Psoas muscle (tissue), 7 donors: ENCODE measurements at regions not wholly inside any gene's neighbourhood (a gene's known extent, or its start where the extent isn't known, plus 50 kb on each side); places are given as distances from the start of the nearest gene placed in this dataset.

Source experiments
- ATAC-seq, 4 donors: fragments of 200-7000 bp; cut with Tn5 transposase; one replicate each; pipeline ENCODE4 v1.9.1; 2020; ENCODE audit warnings: moderate library complexity in 3 of 4, mild to moderate bottlenecking in 2 of 4
- DNase-seq, 2 donors: peaks; one replicate each; pipeline ENCODE4 v3.0.0-alpha.2; 2020
- H3K27ac ChIP-seq: fragments of 200-600 bp; one replicate; pipeline ENCODE4 v1.8.0; 2022
- H3K27me3 ChIP-seq, 3 donors: fragments of 200-600 bp in 1 of 3; one replicate each; pipeline versions ENCODE4 v1.6.1 to v1.8.0; 2013 to 2022; ENCODE audit warnings: low read length in 2 of 3, mild to moderate bottlenecking in 2 of 3, moderate library complexity in 1 of 3; ENCODE audit not compliant: insufficient read depth in 3 of 3
- H3K36me3 ChIP-seq, 2 donors: fragments of 200-600 bp in 1 of 2; one replicate each; pipeline versions ENCODE4 v1.6.1 to v1.8.0; 2013 to 2022; ENCODE audit warnings: low read depth in 1 of 2, mild to moderate bottlenecking in 1 of 2, moderate library complexity in 1 of 2; ENCODE audit not compliant: insufficient read depth in 1 of 2
- H3K4me1 ChIP-seq: fragments of 200-600 bp; one replicate; pipeline ENCODE4 v1.8.0; 2022
- H3K4me3 ChIP-seq: fragments of 200-600 bp; one replicate; pipeline ENCODE4 v1.8.0; 2022; ENCODE audit warnings: mild to moderate bottlenecking
- H3K9me3 ChIP-seq: fragments of 200-600 bp; one replicate; pipeline ENCODE4 v1.8.0; 2022
- WGBS, 3 donors: extraction: QIAGEN DNeasy Blood & Tissue Kit; methylation state at CpG; one replicate each; pipeline versions ENCODE4 v1.1.6 to v1.1.7; 2013; 5-methylcytosine and 5-hydroxymethylcytosine counted together
- intact Hi-C, 2 donors: fragments of 100-400 bp; cut with DNase I; formaldehyde crosslinking; loops; one replicate each; pipeline versions ENCODE4 v1.11.0 to v1.14.2; 2022
- TF ChIP-seq, protein P1 (sequence below): fragments of 200-600 bp; IDR thresholded peaks from one replicate; pipeline ENCODE4 v1.8.0; 2022; ENCODE audit warnings: antibody characterized with exemption
- donor health status: healthy with polysubstance abuse.
- donor health status: DM: no; HTN: no; CAD: no; lungs with moderate emphysema.
- donor health status: Bipolar disorder and iron deficiency.
- donor health status: healthy.
- donor health status: DM: yes; HTN: yes; CAD: no.
- donor health status: DM: no; HTN: no; CAD: no.
- donor health status: DM: yes; HTN: yes; CAD: no.

DNA sequence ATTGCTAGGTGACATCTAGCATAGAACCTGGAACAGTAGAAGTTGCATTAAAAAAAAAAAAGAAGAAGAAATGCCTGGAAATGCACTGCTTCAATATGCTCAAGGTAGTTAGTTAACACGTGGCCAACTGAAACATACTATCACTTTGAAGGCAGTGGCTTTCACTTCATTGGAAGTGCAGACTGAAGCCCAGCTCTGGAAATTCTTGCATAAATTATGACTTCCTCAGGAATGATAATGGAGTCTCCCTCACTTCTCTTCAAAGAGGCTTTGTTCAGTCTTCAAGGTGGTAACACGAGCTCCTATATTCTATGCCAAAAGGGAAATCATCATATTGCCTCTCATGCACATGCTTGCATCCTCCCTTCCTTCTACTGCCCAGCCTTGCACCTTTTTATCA, 715.9 kb upstream of the API5 start:
- H3K36me3 ChIP-seq: no peaks in the 10 kb centered on the region
- H3K4me3 ChIP-seq: no peak overlapping the region
- no peak for ATAC-seq
- H3K4me1 ChIP-seq: no peaks in the 10 kb centered on the region
- WGBS, 3 donors: 33 to 40% (median 39%) methylated on average over 2 of the region's 2 CpGs
- intact Hi-C loops: no loop called here
- no peak overlapping the region for H3K27ac ChIP-seq
- H3K9me3 ChIP-seq: no peaks in the 10 kb centered on the region
- TF ChIP-seq, protein P1, sequence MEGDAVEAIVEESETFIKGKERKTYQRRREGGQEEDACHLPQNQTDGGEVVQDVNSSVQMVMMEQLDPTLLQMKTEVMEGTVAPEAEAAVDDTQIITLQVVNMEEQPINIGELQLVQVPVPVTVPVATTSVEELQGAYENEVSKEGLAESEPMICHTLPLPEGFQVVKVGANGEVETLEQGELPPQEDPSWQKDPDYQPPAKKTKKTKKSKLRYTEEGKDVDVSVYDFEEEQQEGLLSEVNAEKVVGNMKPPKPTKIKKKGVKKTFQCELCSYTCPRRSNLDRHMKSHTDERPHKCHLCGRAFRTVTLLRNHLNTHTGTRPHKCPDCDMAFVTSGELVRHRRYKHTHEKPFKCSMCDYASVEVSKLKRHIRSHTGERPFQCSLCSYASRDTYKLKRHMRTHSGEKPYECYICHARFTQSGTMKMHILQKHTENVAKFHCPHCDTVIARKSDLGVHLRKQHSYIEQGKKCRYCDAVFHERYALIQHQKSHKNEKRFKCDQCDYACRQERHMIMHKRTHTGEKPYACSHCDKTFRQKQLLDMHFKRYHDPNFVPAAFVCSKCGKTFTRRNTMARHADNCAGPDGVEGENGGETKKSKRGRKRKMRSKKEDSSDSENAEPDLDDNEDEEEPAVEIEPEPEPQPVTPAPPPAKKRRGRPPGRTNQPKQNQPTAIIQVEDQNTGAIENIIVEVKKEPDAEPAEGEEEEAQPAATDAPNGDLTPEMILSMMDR: no peak
- H3K27me3 ChIP-seq: no peaks in the 10 kb centered on the region
- no peak for DNase-seq

DNA sequence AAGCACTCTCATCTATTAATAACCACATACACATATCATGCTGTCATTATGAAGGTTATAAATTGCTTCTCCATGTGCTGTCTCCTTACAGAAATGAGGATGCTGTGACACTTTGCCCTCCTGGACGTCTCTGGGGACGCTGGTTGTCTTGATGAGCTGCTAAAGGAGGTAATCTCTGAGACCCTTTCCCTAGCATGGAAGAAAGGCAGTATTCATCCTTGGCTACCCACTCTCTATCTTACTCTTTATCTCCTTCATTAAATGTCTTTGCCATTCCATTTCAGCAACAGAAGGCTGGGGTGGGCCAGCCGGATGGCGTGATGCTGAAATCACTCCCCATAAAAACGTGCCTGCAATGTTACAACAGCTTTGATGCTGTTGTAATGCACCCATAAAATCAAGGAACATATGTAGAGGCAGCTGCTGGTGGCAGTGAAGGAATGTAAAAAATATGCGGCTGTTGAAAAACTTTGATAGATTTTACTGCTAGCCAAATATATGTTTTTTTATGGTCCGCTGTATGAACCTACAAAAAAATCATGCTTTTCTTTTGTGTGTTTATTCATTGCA, 715.1 kb upstream of the API5 start:
- intact Hi-C loops: no loop called here
- DNase-seq (no peak), ATAC-seq (no peak)
- Histone ChIP-seq H3K27ac (no peak overlapping the region), H3K36me3 (no peaks in the 10 kb centered on the region), H3K4me1 (no peaks in the 10 kb centered on the region), H3K27me3 (no peaks in the 10 kb centered on the region), H3K9me3 (no peaks in the 10 kb centered on the region), H3K4me3 (no peak overlapping the region)
- TF ChIP-seq, protein P1: no peak
- WGBS, 3 donors: 19 to 31% (median 20%) methylated on average over 7 of the region's 7 CpGs

DNA sequence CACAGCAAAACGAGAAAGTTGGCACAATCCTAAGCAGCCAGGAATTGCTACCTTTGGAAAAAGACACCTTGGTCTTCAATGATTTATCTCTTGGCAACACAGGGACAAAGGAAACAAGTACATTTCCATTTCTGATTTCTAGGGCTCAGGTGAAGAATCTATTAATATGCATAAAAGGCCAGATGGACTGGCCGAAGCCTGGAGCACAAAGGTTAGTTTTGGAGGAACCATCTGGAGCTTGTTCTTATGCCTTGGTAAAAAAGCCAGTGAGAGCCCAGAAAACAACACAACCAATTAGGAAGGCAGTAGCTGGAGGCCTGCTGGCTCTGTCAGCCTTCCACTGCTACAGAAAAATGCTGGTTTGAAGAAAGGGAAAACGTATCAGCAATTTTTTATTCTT, 713.5 kb upstream of the API5 start:
- intact Hi-C loops: no loop called here
- no peak for DNase-seq
- TF ChIP-seq, protein P1: no peak
- H3K4me3 ChIP-seq: no peak overlapping the region
- no peaks in the 10 kb centered on the region for H3K27me3 ChIP-seq
- 59 to 68% (median 65%) methylated on average over 3 of the region's 3 CpGs for WGBS, 3 donors
- no peaks in the 10 kb centered on the region for H3K9me3 ChIP-seq
- no peak for ATAC-seq
- H3K4me1 ChIP-seq: no peaks in the 10 kb centered on the region
- no peaks in the 10 kb centered on the region for H3K36me3 ChIP-seq
- H3K27ac ChIP-seq: no peak overlapping the region

DNA sequence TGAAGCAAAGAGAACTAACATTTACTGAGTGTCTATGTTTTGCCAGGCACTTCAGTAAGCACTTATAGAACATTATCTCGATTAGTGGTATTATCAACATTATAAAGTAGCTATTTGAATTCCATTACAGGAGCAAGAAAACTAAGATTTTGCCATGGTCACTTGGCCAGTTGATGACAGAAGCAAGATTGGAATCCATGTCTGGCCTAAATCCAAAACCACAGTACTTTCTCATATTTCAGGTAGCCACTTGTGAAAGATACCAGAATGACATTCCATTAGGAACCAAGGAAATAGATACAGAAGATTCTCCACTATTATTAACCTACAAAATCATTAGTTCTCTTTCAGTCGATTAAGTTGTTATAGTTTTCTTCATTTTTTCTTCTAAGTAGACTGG, 691.0 kb upstream of the API5 start:
- ATAC-seq (no peak), DNase-seq (no peak)
- no peaks in the 10 kb centered on the region for H3K9me3 ChIP-seq
- TF ChIP-seq, protein P1: no peak
- no peak overlapping the region for H3K4me3 ChIP-seq
- no peaks in the 10 kb centered on the region for H3K36me3 ChIP-seq
- no peaks in the 10 kb centered on the region for H3K4me1 ChIP-seq
- intact Hi-C loops: no loop called here
- 84 to 91% (median 87%) methylated on average over 2 of the region's 2 CpGs for WGBS, 3 donors
- no peaks in the 10 kb centered on the region for H3K27me3 ChIP-seq
- no peak overlapping the region for H3K27ac ChIP-seq
